ENCODE measurements at regions not wholly inside any gene's neighbourhood (a gene's known extent, or its start where the extent isn't known, plus 50 kb on each side); places are given as distances from the start of the nearest gene placed in this dataset.

- TF ChIP-seq CTCF (IDR thresholded peaks at IDR 0.05): no peak
- TF ChIP-seq POLR2A (IDR thresholded peaks at IDR 0.05): no peak
These were observed 2329.5 kb downstream of the MAT2B start for GRCh38 chr5:165834891-165835290.
